ENCODE measurements at regions not wholly inside any gene's neighbourhood (a gene's known extent, or its start where the extent isn't known, plus 50 kb on each side); places are given as distances from the start of the nearest gene placed in this dataset.

GRCh38 chr12:59010118-59010517, 89.8 kb upstream of the LRIG3 start:
- RAD21 ChIA-PET (ENCODE audit: low non-redundant PET in 1 of 2, low total read pairs in 2 of 2, uncharacterized antibody in 2 of 2, unreplicated experiment in 2 of 2), result no interaction called here
- CTCF ChIA-PET, result no interaction called here

More at GRCh38 chr12:59010118-59010517, 89.8 kb upstream of the LRIG3 start:
- H3K4me3 ChIP-seq (replicated peaks in 1 of 2; ENCODE audit: low read depth in 1 of 2, low read length in 2 of 2), result no peak overlapping the region
- H3K9me3 ChIP-seq (ENCODE audit: control insufficient read depth in 1 of 2, insufficient read depth in 1 of 2, low read depth in 1 of 2, low read length in 2 of 2), result no peaks in the 10 kb centered on the region
- BruUV-seq (replicated peaks), result no TSS peak
- H2AFZ ChIP-seq (ENCODE audit: low read depth, low read length, poor library complexity, severe bottlenecking), result no peak overlapping the region
- H3K27me3 ChIP-seq (ENCODE audit: insufficient read depth, low read length), result no peaks in the 10 kb centered on the region
- no peaks in the 10 kb centered on the region for H3K36me3 ChIP-seq (ENCODE audit: control insufficient read depth in 1 of 2, insufficient read depth in 2 of 2, low read length in 2 of 2)
- no peaks in the 10 kb centered on the region for H4K20me1 ChIP-seq (ENCODE audit: insufficient read depth)
- DNase-seq (ENCODE audit: low read depth, low spot score) (no peak), ATAC-seq (no peak)
- H3K27ac ChIP-seq (ENCODE audit: low read depth, low read length), result no peak overlapping the region
- H3K9ac ChIP-seq (ENCODE audit: low read length), result no peak overlapping the region
- TF ChIP-seq EZH2phosphoT487 (IDR thresholded peaks at IDR 0.05; ENCODE audit: borderline replicate concordance), result no peak
- TF ChIP-seq SP1 (IDR thresholded peaks at IDR 0.05; ENCODE audit: low read depth), result no peak
- no peak for TF ChIP-seq TCF7L2 (IDR thresholded peaks at IDR 0.05; ENCODE audit: borderline replicate concordance, extremely low read depth, insufficient read depth, insufficient read length)
- no peak for TF ChIP-seq JUND (IDR thresholded peaks at IDR 0.05)
- no peak for TF ChIP-seq POLR2A (IDR thresholded peaks at IDR 0.05; ENCODE audit: borderline replicate concordance, extremely low read depth, insufficient read depth, insufficient read length)
- no peak for TF ChIP-seq ELF1 (IDR thresholded peaks at IDR 0.05; ENCODE audit: borderline replicate concordance, low read depth)
- TF ChIP-seq YY1 (IDR thresholded peaks at IDR 0.05; ENCODE audit: extremely low read depth, insufficient replicate concordance, low read depth, low read length), result no peak
- TF ChIP-seq CBX3 (IDR thresholded peaks at IDR 0.05; ENCODE audit: low read depth), result no peak
- TF ChIP-seq REST (IDR thresholded peaks at IDR 0.05; ENCODE audit: low read depth), result no peak
- TF ChIP-seq ZBTB33 (IDR thresholded peaks at IDR 0.05; ENCODE audit: extremely low read depth, insufficient replicate concordance, low read length), result no peak
- TF ChIP-seq EZH2 (IDR thresholded peaks at IDR 0.05), result no peak
- TF ChIP-seq ATF3 (IDR thresholded peaks at IDR 0.05), result no peak
- TF ChIP-seq EGR1 (IDR thresholded peaks at IDR 0.05; ENCODE audit: low read depth), result no peak
- TF ChIP-seq SRF (IDR thresholded peaks at IDR 0.05; ENCODE audit: low read depth), result no peak
- no peak for TF ChIP-seq CTCF (IDR thresholded peaks at IDR 0.05 in 2 of 3, conservative IDR thresholded peaks at IDR 0.05 in 1 of 3; ENCODE audit: borderline replicate concordance in 1 of 3, insufficient read depth in 1 of 3, low read depth in 2 of 3, low read length in 2 of 3)
- no peak for TF ChIP-seq MAX (IDR thresholded peaks at IDR 0.05)
- no peak for TF ChIP-seq FOSL1 (IDR thresholded peaks at IDR 0.05; ENCODE audit: low read depth)
- no peak for TF ChIP-seq ZNF274 (IDR thresholded peaks at IDR 0.05; ENCODE audit: low read depth, low read length)
- TF ChIP-seq ZFX (IDR thresholded peaks at IDR 0.05), result no peak
- no peaks in the 10 kb centered on the region for H3K9me2 ChIP-seq (ENCODE audit: insufficient read depth)
- intact Hi-C loops (cut with micrococcal nuclease), result no loop called here
- no peaks in the 10 kb centered on the region for H3K4me1 ChIP-seq (ENCODE audit: control insufficient read depth in 1 of 2, insufficient read depth in 2 of 2, low read length in 2 of 2)
- H3K4me2 ChIP-seq (ENCODE audit: low read length), result no peak overlapping the region
- POLR2A ChIA-PET, result no interaction called here
- no peaks in the 10 kb centered on the region for H3K79me2 ChIP-seq (ENCODE audit: insufficient read depth, low read length)
